HL-60 (cell line): ENCODE measurements at regions not wholly inside any gene's neighbourhood (a gene's known extent, or its start where the extent isn't known, plus 50 kb on each side); places are given as distances from the start of the nearest gene placed in this dataset.
"Not testable (repeated sequence)": the region's sequence is repeated elsewhere in the genome, so short reads cannot be mapped to it uniquely, and the experiment has no call there.

Experiments used
- REST ChIP-seq: IDR thresholded peaks from 2 replicates; pipeline ENCODE4 v1.6.1; 2012; ENCODE audit warnings: low read depth; ENCODE audit not compliant: insufficient replicate concordance
- TF ChIP-seq, protein P1 (sequence below): IDR thresholded peaks from one replicate; pipeline ENCODE4 v1.5.1; 2011; ENCODE audit warnings: low read length, control low read depth, inconsistent platforms; ENCODE audit not compliant: insufficient read depth

DNA sequence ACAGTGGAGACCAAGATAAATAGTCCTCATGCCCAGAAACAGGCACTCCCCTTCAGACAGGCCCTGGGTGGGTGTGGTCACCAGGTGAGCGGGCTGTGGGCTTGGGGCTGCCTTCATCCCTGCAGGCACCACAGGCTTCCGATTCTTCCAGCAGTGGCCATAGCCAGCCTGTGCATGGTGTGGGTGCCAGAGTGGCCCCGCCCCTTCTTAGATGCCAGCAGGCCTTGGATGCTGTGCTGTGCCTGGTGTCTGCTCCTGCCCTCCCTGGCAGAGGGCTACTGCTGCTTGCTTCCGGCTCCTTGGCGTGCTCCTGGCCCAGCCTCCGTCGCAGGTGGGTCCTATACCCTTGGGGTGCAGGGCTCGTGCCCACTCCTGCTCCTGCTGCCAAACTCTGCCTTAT, 4091.5 kb upstream of the TPTE start:
- TF ChIP-seq, protein P1, sequence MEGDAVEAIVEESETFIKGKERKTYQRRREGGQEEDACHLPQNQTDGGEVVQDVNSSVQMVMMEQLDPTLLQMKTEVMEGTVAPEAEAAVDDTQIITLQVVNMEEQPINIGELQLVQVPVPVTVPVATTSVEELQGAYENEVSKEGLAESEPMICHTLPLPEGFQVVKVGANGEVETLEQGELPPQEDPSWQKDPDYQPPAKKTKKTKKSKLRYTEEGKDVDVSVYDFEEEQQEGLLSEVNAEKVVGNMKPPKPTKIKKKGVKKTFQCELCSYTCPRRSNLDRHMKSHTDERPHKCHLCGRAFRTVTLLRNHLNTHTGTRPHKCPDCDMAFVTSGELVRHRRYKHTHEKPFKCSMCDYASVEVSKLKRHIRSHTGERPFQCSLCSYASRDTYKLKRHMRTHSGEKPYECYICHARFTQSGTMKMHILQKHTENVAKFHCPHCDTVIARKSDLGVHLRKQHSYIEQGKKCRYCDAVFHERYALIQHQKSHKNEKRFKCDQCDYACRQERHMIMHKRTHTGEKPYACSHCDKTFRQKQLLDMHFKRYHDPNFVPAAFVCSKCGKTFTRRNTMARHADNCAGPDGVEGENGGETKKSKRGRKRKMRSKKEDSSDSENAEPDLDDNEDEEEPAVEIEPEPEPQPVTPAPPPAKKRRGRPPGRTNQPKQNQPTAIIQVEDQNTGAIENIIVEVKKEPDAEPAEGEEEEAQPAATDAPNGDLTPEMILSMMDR = not testable (repeated sequence)
- TF ChIP-seq REST = not testable (repeated sequence)
